GM12878 (cell line): ENCODE measurements at regions not wholly inside any gene's neighbourhood (a gene's known extent, or its start where the extent isn't known, plus 50 kb on each side); places are given as distances from the start of the nearest gene placed in this dataset.

Experiments
- ATAC-seq: fragments of 200-7000 bp; cut with Tn5 transposase; 3 replicates; pipeline ENCODE4 v1.9.1; 2020; ENCODE audit warnings: mild to moderate bottlenecking, moderate library complexity
- BruUV-seq: library from RNA; stranded (reverse); fragments of 400-500 nt; replicated peaks from 2 replicates; lab custom pipeline; 2021; lab: Mats Ljungman, UMichigan
- CTCF ChIA-PET: fragments of 300-600 bp; sonication (Branson Sonifier 250); formaldehyde crosslinking; extraction: SDS; loops from one replicate; lab custom pipeline; 2021; ENCODE audit warnings: inconsistent platforms; lab: Yijun Ruan, JAX
- POLR2A ChIA-PET: fragments of 350-600 bp; formaldehyde crosslinking; extraction: SDS; loops from one replicate; lab custom pipeline; 2021; ENCODE audit warnings: inconsistent platforms; lab: Charles Lee
- RAD21 ChIA-PET: fragments of 300-600 bp; sonication (Branson Sonifier 250); formaldehyde crosslinking; loops from one replicate; lab custom pipeline; 2023; ENCODE audit warnings: antibody characterized with exemption; ENCODE audit not compliant: unreplicated experiment; lab: Charles Lee
- SMC1A ChIA-PET: fragments of 300-600 bp; sonication (Branson Sonifier 250); formaldehyde crosslinking; loops from one replicate; lab custom pipeline; 2023; ENCODE audit not compliant: unreplicated experiment, uncharacterized antibody; lab: Charles Lee
- DNase-seq: peaks from one replicate; pipeline ENCODE4 v3.0.0-alpha.2; 2011; ENCODE audit warnings: low read depth, low spot score
- FAIRE-seq: peaks from 3 replicates; lab custom pipeline; 2011; peaks lifted over from hg19 to GRCh38; lab: Jason Lieb, UNC
- H2AFZ ChIP-seq: 2 replicates; pipeline ENCODE4 v1.6.0; 2011; ENCODE audit warnings: low read depth, low read length, control low read depth; ENCODE audit not compliant: control insufficient read depth
- H3K27ac ChIP-seq: 2 replicates; pipeline ENCODE4 v1.5.1; 2011; ENCODE audit warnings: control low read depth; ENCODE audit not compliant: control insufficient read depth, insufficient read depth
- H3K27me3 ChIP-seq, 2 experiments: replicated peaks in 1 of 2; 2 replicates each; pipeline versions ENCODE4 v1.6.0 to v1.6.1; 2011; ENCODE audit warnings: low read length in 1 of 2; ENCODE audit not compliant: control insufficient read depth in 2 of 2, insufficient read depth in 2 of 2
- H3K36me3 ChIP-seq, 2 experiments: 2 replicates each; pipeline ENCODE4 v1.5.1; 2011; ENCODE audit warnings: low read length in 1 of 2; ENCODE audit not compliant: control insufficient read depth in 2 of 2, insufficient read depth in 2 of 2
- H3K4me1 ChIP-seq: 2 replicates; pipeline ENCODE4 v1.6.1; 2011; ENCODE audit warnings: mild to moderate bottlenecking, low read length, moderate library complexity, mixed read lengths; ENCODE audit not compliant: control insufficient read depth, insufficient read depth
- H3K4me2 ChIP-seq: 2 replicates; pipeline ENCODE4 v1.6.0; 2011; ENCODE audit warnings: control low read depth; ENCODE audit not compliant: control insufficient read depth, insufficient read depth
- H3K4me3 ChIP-seq: fragments of 200-600 bp; sonication (generic); 2 replicates; pipeline ENCODE4 v1.5.1; 2016
- H3K79me2 ChIP-seq: 2 replicates; pipeline ENCODE4 v1.6.0; 2011; ENCODE audit warnings: low read length; ENCODE audit not compliant: control insufficient read depth, insufficient read depth
- H3K9ac ChIP-seq: 2 replicates; pipeline ENCODE4 v1.8.0; 2011; ENCODE audit warnings: low read length, control low read depth, mixed read lengths; ENCODE audit not compliant: control insufficient read depth, insufficient read depth
- H3K9me3 ChIP-seq: replicated peaks from 3 replicates; pipeline ENCODE4 v1.5.1; 2011; ENCODE audit warnings: mild to moderate bottlenecking, low read length; ENCODE audit not compliant: control insufficient read depth, insufficient read depth
- H4K20me1 ChIP-seq: 2 replicates; pipeline ENCODE4 v1.6.0; 2011; ENCODE audit not compliant: control insufficient read depth, insufficient read depth
- IRF5 ChIP-seq: fragments of 450-650 bp; IDR thresholded peaks from 2 replicates; pipeline ENCODE4 v1.6.1; 2017; ENCODE audit warnings: borderline replicate concordance
- JUND ChIP-seq: IDR thresholded peaks from 2 replicates; pipeline ENCODE4 v1.6.1; 2012; ENCODE audit warnings: low read depth, mild to moderate bottlenecking, low read length, improper control_type of control experiment, moderate library complexity
- MEF2B ChIP-seq: fragments of 450-650 bp; IDR thresholded peaks from 2 replicates; pipeline ENCODE4 v1.6.1; 2018; ENCODE audit warnings: mild to moderate bottlenecking, moderate library complexity; ENCODE audit not compliant: partially characterized antibody, poor library complexity, severe bottlenecking
- MTA3 ChIP-seq: IDR thresholded peaks from 2 replicates; pipeline ENCODE4 v1.6.1; 2012; ENCODE audit warnings: low read length, inconsistent platforms, borderline replicate concordance
- PAX5 ChIP-seq: IDR thresholded peaks from 2 replicates; pipeline ENCODE4 v1.6.1; 2011; ENCODE audit warnings: low read depth, low read length, borderline replicate concordance
- POLR2A ChIP-seq: IDR thresholded peaks from 2 replicates; pipeline ENCODE4 v1.6.1; 2011; ENCODE audit warnings: low read depth, mild to moderate bottlenecking, low read length
- POLR2AphosphoS5 ChIP-seq: IDR thresholded peaks from 2 replicates; pipeline ENCODE4 v1.6.1; 2011; ENCODE audit warnings: mild to moderate bottlenecking, low read length, inconsistent platforms
- POU2F2 ChIP-seq: IDR thresholded peaks from 3 replicates; pipeline ENCODE4 v1.6.1; 2011; ENCODE audit warnings: low read depth, mild to moderate bottlenecking, low read length, borderline replicate concordance
- RBBP5 ChIP-seq: fragments of 200-600 bp; sonication (generic); conservative IDR thresholded peaks from 2 replicates; pipeline ENCODE4 v1.6.1; 2016
- SMAD1 ChIP-seq: fragments of 450-650 bp; IDR thresholded peaks from 2 replicates; pipeline ENCODE4 v1.6.1; 2018; ENCODE audit warnings: mild to moderate bottlenecking, low read depth; ENCODE audit not compliant: partially characterized antibody
- STAT3 ChIP-seq: IDR thresholded peaks from 2 replicates; pipeline ENCODE4 v1.6.1; 2011; ENCODE audit warnings: low read depth, low read length, improper control_type of control experiment
- ZBED1 ChIP-seq: IDR thresholded peaks from 2 replicates; pipeline ENCODE4 v1.6.1; 2016; ENCODE audit warnings: borderline replicate concordance
- ZNF384 ChIP-seq: IDR thresholded peaks from 2 replicates; pipeline ENCODE4 v1.6.1; 2012; ENCODE audit warnings: low read depth, mild to moderate bottlenecking, low read length, improper control_type of control experiment, borderline replicate concordance
- WGBS: methylation state at CpG from one replicate; pipeline ENCODE4 v1.1.6; 2016; ENCODE audit warnings: low lambda C conversion rate; ENCODE audit not compliant: insufficient replicate concordance, insufficient coverage; ENCODE audit errors: missing lambda C conversion rate; 5-methylcytosine and 5-hydroxymethylcytosine counted together
- in situ Hi-C: fragments of 300-500 bp; cut with MboI; formaldehyde crosslinking; loops from 9 replicates; pipeline ENCODE4 v1.14.3; 2018; ENCODE audit warnings: mixed read lengths
- intact Hi-C: fragments of 100-400 bp; cut with micrococcal nuclease; formaldehyde crosslinking; loops from one replicate; pipeline ENCODE4 v1.14.2; 2022; ENCODE audit not compliant: unreplicated experiment
- TF ChIP-seq, protein P1 (sequence below): IDR thresholded peaks from 2 replicates; pipeline ENCODE4 v1.6.1; 2011; ENCODE audit warnings: low read depth, mild to moderate bottlenecking, low read length, moderate library complexity, borderline replicate concordance; ENCODE audit errors: extremely low read depth
- TF ChIP-seq, protein P2 (sequence below): IDR thresholded peaks from 2 replicates; pipeline ENCODE4 v1.6.1; 2012; ENCODE audit warnings: improper control_type of control experiment, low read depth, low read length; ENCODE audit not compliant: insufficient replicate concordance
- TF ChIP-seq, protein P3 (sequence below): IDR thresholded peaks from 2 replicates; pipeline ENCODE4 v1.6.1; 2011; ENCODE audit warnings: mild to moderate bottlenecking, low read depth, low read length, moderate library complexity; ENCODE audit not compliant: insufficient replicate concordance

GRCh38 chr12:130227641-130228040 is 65.4 kb downstream of the FZD10 start (continued):
- TF ChIP-seq SMAD1 = no peak
- no peak for TF ChIP-seq ZBED1
- TF ChIP-seq POLR2A = no peak
- no peak for TF ChIP-seq PAX5

- Histone ChIP-seq H3K4me3 (no peak overlapping the region), H3K27ac (no peak overlapping the region), H3K4me2 (no peak overlapping the region), H3K27me3 (no peaks in the 10 kb centered on the region), H4K20me1 (no peaks in the 10 kb centered on the region), H2AFZ (no peak overlapping the region), H3K79me2 (no peaks in the 10 kb centered on the region), H3K9me3 (no peaks in the 10 kb centered on the region), H3K36me3 (no peaks in the 10 kb centered on the region), H3K9ac (no peak overlapping the region), H3K4me1 (no peaks in the 10 kb centered on the region)
- 38% methylated on average over 9 of the region's 9 CpGs for WGBS
- no peak for ATAC-seq
- CTCF ChIA-PET = no interaction called here
- POLR2A ChIA-PET = interaction anchor here (0.6 kb wide), 1 partner anchor 274 kb away, joined by 6 read pairs; no protein-coding TSS in a partner anchor
- no TSS peak for BruUV-seq
- RAD21 ChIA-PET = no interaction called here
- SMC1A ChIA-PET = no interaction called here
- DNase-seq = no peak
- in situ Hi-C loops (no loop called here), intact Hi-C loops (no loop called here)
- no peak for FAIRE-seq
- TF ChIP-seq STAT3 (no peak), MTA3 (no peak), IRF5 (no peak), POU2F2 (no peak), JUND (no peak), POLR2AphosphoS5 (no peak), MEF2B (no peak), ZNF384 (no peak), RBBP5 (no peak)
- TF ChIP-seq, protein P1, sequence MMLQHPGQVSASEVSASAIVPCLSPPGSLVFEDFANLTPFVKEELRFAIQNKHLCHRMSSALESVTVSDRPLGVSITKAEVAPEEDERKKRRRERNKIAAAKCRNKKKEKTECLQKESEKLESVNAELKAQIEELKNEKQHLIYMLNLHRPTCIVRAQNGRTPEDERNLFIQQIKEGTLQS = no peak
- TF ChIP-seq, protein P2, sequence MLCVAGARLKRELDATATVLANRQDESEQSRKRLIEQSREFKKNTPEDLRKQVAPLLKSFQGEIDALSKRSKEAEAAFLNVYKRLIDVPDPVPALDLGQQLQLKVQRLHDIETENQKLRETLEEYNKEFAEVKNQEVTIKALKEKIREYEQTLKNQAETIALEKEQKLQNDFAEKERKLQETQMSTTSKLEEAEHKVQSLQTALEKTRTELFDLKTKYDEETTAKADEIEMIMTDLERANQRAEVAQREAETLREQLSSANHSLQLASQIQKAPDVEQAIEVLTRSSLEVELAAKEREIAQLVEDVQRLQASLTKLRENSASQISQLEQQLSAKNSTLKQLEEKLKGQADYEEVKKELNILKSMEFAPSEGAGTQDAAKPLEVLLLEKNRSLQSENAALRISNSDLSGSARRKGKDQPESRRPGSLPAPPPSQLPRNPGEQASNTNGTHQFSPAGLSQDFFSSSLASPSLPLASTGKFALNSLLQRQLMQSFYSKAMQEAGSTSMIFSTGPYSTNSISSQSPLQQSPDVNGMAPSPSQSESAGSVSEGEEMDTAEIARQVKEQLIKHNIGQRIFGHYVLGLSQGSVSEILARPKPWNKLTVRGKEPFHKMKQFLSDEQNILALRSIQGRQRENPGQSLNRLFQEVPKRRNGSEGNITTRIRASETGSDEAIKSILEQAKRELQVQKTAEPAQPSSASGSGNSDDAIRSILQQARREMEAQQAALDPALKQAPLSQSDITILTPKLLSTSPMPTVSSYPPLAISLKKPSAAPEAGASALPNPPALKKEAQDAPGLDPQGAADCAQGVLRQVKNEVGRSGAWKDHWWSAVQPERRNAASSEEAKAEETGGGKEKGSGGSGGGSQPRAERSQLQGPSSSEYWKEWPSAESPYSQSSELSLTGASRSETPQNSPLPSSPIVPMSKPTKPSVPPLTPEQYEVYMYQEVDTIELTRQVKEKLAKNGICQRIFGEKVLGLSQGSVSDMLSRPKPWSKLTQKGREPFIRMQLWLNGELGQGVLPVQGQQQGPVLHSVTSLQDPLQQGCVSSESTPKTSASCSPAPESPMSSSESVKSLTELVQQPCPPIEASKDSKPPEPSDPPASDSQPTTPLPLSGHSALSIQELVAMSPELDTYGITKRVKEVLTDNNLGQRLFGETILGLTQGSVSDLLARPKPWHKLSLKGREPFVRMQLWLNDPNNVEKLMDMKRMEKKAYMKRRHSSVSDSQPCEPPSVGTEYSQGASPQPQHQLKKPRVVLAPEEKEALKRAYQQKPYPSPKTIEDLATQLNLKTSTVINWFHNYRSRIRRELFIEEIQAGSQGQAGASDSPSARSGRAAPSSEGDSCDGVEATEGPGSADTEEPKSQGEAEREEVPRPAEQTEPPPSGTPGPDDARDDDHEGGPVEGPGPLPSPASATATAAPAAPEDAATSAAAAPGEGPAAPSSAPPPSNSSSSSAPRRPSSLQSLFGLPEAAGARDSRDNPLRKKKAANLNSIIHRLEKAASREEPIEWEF = no peak
- TF ChIP-seq, protein P3, sequence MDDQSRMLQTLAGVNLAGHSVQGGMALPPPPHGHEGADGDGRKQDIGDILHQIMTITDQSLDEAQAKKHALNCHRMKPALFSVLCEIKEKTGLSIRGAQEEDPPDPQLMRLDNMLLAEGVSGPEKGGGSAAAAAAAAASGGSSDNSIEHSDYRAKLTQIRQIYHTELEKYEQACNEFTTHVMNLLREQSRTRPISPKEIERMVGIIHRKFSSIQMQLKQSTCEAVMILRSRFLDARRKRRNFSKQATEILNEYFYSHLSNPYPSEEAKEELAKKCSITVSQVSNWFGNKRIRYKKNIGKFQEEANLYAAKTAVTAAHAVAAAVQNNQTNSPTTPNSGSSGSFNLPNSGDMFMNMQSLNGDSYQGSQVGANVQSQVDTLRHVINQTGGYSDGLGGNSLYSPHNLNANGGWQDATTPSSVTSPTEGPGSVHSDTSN = no peak
Measured at GRCh38 chr12:130236446-130236845, 74.2 kb downstream of the FZD10 start.
